ENCODE measurements at regions not wholly inside any gene's neighbourhood (a gene's known extent, or its start where the extent isn't known, plus 50 kb on each side); places are given as distances from the start of the nearest gene placed in this dataset.

DNA sequence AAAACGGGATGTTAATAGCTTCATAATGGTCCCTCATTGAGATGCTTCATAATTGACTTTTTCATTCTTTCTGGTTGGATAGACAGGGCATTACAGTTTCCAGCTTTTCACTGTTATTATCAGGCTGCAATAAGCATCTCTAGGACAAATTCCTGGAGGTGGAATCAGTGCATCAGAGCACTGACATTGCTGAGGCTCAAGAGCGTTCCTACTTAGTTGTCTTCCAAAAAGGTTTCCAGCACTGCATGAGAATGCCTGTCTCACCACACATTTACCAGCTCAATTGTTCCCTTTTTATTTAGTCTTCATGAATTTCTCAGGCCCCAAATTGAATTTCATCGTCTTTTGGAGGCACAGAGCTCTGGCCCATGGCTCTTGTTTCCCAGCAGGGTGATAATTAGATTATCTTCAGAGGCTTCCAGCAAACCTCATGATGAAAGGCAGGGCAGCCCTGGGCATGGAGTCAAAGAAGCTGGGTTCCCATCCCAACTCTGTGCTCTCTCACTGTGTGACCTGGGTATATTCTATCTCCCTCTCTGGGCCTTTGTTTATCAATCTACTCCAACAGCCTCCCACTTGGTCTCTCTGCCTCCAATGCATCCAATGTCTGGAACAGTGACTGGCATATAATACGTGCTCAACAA, 451.4 kb downstream of the PTPRU start:
- TF ChIP-seq, protein P1, sequence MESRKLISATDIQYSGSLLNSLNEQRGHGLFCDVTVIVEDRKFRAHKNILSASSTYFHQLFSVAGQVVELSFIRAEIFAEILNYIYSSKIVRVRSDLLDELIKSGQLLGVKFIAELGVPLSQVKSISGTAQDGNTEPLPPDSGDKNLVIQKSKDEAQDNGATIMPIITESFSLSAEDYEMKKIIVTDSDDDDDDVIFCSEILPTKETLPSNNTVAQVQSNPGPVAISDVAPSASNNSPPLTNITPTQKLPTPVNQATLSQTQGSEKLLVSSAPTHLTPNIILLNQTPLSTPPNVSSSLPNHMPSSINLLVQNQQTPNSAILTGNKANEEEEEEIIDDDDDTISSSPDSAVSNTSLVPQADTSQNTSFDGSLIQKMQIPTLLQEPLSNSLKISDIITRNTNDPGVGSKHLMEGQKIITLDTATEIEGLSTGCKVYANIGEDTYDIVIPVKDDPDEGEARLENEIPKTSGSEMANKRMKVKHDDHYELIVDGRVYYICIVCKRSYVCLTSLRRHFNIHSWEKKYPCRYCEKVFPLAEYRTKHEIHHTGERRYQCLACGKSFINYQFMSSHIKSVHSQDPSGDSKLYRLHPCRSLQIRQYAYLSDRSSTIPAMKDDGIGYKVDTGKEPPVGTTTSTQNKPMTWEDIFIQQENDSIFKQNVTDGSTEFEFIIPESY (IDR thresholded peaks at IDR 0.05): no peak
- TF ChIP-seq, protein P2, sequence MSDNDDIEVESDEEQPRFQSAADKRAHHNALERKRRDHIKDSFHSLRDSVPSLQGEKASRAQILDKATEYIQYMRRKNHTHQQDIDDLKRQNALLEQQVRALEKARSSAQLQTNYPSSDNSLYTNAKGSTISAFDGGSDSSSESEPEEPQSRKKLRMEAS (IDR thresholded peaks at IDR 0.05; ENCODE audit: low read depth, low read length): no peak
- TF ChIP-seq ESRRA (IDR thresholded peaks at IDR 0.05; ENCODE audit: low read length): no peak
- no peak for TF ChIP-seq POLR2AphosphoS2 (IDR thresholded peaks at IDR 0.05; ENCODE audit: low read depth, low read length)
- TF ChIP-seq, protein P3, sequence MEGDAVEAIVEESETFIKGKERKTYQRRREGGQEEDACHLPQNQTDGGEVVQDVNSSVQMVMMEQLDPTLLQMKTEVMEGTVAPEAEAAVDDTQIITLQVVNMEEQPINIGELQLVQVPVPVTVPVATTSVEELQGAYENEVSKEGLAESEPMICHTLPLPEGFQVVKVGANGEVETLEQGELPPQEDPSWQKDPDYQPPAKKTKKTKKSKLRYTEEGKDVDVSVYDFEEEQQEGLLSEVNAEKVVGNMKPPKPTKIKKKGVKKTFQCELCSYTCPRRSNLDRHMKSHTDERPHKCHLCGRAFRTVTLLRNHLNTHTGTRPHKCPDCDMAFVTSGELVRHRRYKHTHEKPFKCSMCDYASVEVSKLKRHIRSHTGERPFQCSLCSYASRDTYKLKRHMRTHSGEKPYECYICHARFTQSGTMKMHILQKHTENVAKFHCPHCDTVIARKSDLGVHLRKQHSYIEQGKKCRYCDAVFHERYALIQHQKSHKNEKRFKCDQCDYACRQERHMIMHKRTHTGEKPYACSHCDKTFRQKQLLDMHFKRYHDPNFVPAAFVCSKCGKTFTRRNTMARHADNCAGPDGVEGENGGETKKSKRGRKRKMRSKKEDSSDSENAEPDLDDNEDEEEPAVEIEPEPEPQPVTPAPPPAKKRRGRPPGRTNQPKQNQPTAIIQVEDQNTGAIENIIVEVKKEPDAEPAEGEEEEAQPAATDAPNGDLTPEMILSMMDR (IDR thresholded peaks at IDR 0.05 in 2 of 3, conservative IDR thresholded peaks at IDR 0.05 in 1 of 3; ENCODE audit: control insufficient read depth in 2 of 3, extremely low read depth in 1 of 3, insufficient read depth in 1 of 3, low read depth in 3 of 3, low read length in 3 of 3): no peak
- TF ChIP-seq PML (IDR thresholded peaks at IDR 0.05; ENCODE audit: low read length): no peak
- TF ChIP-seq RCOR1 (conservative IDR thresholded peaks at IDR 0.05; ENCODE audit: low read depth, low read length): no peak
- no peak for TF ChIP-seq ASH2L (IDR thresholded peaks at IDR 0.05; ENCODE audit: borderline replicate concordance, low read depth)
- TF ChIP-seq NBN (IDR thresholded peaks at IDR 0.05): no peak
- TF ChIP-seq, protein P4, sequence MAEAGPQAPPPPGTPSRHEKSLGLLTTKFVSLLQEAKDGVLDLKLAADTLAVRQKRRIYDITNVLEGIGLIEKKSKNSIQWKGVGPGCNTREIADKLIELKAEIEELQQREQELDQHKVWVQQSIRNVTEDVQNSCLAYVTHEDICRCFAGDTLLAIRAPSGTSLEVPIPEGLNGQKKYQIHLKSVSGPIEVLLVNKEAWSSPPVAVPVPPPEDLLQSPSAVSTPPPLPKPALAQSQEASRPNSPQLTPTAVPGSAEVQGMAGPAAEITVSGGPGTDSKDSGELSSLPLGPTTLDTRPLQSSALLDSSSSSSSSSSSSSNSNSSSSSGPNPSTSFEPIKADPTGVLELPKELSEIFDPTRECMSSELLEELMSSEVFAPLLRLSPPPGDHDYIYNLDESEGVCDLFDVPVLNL (IDR thresholded peaks at IDR 0.05; ENCODE audit: low read depth, low read length): no peak
- TF ChIP-seq CBX5 (IDR thresholded peaks at IDR 0.05; ENCODE audit: low read depth): no peak
